ENCODE measurements at regions not wholly inside any gene's neighbourhood (a gene's known extent, or its start where the extent isn't known, plus 50 kb on each side); places are given as distances from the start of the nearest gene placed in this dataset.

DNA sequence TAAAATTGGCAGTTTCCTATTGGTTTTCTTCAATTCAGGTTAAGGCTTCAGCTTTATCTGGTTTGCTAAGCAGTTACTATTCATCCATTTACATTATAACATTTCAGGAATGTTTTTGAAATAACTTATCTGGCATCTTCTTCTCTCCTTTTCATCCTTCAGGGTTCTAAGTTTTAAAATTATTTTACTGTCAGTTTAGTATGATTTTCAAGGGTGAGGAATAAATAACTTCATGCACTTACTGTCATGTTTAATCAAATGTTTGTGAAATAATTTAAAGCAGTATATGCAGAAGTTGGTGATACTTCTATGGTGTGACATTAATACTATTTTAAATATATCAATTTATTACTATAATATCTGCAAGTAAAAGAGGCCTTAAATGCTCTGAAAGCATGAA lies 338.1 kb upstream of the MMS22L start:
- DNase-seq, result no peak

DNA sequence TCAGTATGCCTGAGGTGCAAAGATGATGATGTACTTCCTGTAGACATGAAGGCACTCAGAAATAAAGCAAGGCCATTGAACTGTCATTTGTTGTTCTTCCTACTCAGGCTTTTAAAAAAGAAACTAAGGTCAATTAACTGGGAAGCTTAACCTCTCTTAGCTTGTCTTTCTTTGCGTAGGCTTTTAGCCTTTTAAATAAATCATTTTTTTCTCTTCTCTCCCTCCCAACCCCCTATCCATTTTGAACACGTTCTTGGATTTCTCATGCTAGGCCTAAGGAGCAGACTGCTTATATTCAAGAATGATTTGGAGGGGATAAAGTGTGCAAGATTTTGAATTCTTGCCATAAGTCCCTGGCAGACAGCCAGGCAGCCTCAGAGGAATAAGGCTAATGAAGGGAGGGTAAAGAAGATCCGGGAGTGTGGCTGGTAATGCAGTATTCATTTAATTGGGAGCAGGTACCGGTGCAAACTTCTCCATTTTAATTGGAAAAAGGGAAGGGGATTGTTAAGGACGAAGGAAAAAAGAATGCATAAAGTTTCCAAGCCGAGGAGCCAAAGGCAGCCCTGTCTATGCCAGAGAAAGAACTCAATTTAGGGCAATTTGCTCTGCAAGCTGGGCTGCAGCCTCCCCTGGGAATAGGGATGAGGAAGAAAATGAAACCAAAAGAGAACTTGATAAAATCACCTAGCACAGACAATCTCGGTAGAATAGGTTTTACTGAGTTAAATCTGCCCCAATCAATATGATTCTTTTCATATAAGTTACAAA lies 343.8 kb upstream of the MMS22L start:
- DNase-seq, result peak; percentile 36

GRCh38 chr6:97629180-97629579 lies 346.2 kb upstream of the MMS22L start:
- no peak for DNase-seq

GRCh38 chr6:97630604-97631003 lies 347.6 kb upstream of the MMS22L start:
- DNase-seq, result no peak

DNA sequence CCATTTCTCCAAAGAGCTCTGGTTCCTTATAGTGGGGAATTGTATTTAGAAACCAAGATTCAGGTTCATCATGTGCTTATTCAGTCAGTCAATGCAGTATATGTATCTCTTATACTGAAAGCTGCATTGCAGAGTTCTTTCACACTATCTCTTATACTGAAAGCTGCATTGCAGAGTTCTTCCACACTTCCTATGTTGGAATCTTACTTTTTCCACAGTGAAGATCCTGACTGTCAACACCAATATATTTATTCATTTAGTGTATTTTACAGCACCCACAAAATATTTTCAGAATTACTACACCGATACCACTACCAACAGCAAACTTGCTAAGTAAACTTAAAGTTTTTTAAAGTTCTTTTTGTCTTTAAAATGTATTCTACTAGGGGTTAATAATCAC lies 349.3 kb upstream of the MMS22L start:
- DNase-seq, result no peak

DNA sequence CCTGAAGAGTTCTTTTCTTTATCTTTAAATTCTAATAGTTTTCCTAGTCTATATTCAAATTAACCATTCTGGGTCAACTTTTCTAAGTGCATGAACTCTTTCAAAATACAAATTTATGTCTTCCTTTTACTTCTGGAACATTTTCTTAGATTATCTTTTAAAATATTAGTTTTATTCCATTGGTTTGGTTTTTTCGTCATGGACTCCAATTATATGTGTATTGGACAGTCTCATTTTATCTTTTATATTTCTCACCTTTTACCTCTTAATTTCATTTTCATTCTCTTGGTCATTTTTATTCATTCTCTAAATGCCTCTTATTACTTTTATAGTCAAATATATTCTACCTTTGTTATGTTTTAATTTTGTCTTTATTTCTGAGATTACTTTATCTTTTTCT lies 356.7 kb upstream of the MMS22L start:
- no peak for DNase-seq

DNA sequence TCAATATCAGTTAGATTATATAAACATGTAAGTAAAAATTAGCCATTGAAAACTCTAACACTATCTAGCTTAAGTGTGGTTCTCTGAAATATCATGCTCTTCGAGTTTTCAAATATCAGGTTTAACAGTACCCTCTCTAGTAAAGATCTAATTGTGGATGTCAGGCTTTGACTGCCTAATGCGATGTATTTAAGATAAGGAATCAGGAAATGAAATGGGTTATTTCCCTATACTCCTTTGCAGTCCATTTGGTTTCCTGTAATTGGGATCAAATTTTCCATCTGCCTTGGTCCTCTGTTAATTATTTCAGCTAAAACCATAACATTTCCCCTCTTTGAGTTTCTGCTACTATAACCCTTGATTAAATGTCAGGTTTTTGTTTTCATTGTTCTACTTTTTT lies 361.3 kb upstream of the MMS22L start:
- DNase-seq, result no peak

- DNase-seq, result no peak
These were observed 362.7 kb upstream of the MMS22L start for GRCh38 chr6:97645757-97646156.

GRCh38 chr6:97653076-97653475 lies 370.1 kb upstream of the MMS22L start:
- no peak for DNase-seq

- DNase-seq, result no peak
These were observed 370.5 kb upstream of the MMS22L start for GRCh38 chr6:97653517-97653916.

DNA sequence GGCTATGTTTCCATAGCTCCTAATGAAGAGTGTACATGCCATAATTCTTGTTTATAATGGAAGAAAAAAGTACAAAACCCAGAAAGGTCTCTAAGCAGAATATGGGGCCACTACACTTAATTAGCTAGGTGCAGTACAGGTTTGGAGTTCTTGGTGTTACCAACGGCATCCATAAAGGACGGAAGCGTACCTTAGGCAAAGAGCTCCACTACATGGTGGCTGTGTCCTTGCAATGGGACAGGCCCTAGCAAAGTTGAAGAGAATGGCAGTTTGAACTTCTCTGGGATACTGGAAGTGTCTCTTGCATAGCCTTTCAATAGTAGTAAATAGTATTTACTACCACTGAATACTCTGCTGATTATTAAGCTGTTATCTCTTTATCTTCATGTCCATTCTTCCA lies 371.7 kb upstream of the MMS22L start:
- no peak for DNase-seq

DNA sequence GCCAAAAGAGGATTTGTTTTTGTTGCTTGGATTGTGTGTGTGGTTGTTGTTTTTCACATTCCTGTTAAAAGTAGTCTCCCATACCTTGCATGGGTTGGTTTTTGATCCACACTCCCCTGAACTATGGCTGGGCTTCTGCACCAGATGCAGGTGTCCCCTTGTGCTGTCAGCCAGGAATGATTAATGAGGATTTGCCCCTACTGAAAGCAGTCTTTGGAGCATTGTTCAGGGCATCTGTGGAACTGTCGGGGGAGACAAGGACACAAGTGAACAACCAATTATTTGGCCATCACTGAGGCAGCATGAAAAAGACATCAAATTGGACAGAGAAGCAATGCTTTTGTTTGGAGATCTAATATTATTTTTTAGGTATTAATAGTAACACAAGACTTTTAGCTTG lies 373.2 kb upstream of the MMS22L start:
- peak; percentile 33 for DNase-seq

DNA sequence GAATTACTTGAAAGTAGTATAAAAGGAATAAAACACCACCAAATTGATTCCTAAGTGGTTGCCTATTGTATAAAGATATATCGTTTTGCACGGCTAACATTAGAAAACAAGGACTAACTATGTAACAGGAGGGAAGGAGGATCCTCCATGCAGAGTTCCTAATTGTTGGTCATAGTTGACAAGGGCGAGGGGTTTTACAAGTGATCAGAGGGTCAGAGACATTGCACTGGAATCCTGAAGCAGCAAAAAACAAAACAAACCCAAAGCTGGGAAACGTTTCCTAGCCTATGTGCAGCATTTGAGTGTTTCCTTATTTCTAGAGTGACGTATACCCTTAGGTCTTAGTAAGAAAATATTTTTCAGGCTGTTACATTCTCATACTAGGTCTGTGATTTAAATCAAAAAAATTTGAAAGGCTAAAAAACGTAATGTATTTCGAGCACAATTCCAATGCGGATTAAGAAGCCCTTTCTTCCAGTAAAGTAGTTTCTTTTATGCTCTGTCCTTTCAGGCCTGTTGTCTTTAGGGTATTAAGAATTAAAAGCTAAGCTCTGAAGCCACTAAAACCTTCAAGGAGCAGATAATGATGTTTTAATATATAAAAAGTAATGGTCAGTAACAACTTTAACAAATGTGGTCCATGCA lies 373.8 kb upstream of the MMS22L start:
- DNase-seq, result no peak

DNA sequence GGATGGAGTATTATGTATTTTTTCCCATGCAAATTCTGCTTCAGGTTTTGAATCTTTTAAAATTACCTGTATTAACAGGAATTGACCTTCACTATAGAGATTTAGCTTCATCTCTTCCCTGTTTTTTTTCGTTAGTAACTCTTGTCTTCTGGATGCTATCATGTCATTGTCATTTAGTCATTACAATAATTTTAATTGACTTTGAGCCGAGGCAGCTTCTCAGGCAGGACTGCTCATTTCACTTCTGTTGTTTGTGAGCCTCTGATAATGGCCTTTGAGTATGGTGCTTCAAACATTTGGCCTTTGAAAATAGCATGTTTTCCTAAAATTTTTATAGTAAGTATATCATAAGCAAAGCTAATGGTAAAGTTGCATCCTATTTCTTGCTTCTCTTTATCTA lies 375.1 kb upstream of the MMS22L start:
- DNase-seq, result no peak

GRCh38 chr6:97663252-97663651 lies 380.2 kb upstream of the MMS22L start:
- DNase-seq, result no peak

- peak; percentile 40 for DNase-seq
These were observed 382.4 kb upstream of the MMS22L start for GRCh38 chr6:97665446-97665845.

- DNase-seq, result no peak
These were observed 383.9 kb upstream of the MMS22L start for GRCh38 chr6:97666889-97667288.

GRCh38 chr6:97668716-97669115 lies 385.7 kb upstream of the MMS22L start:
- DNase-seq, result peak; percentile 71

DNA sequence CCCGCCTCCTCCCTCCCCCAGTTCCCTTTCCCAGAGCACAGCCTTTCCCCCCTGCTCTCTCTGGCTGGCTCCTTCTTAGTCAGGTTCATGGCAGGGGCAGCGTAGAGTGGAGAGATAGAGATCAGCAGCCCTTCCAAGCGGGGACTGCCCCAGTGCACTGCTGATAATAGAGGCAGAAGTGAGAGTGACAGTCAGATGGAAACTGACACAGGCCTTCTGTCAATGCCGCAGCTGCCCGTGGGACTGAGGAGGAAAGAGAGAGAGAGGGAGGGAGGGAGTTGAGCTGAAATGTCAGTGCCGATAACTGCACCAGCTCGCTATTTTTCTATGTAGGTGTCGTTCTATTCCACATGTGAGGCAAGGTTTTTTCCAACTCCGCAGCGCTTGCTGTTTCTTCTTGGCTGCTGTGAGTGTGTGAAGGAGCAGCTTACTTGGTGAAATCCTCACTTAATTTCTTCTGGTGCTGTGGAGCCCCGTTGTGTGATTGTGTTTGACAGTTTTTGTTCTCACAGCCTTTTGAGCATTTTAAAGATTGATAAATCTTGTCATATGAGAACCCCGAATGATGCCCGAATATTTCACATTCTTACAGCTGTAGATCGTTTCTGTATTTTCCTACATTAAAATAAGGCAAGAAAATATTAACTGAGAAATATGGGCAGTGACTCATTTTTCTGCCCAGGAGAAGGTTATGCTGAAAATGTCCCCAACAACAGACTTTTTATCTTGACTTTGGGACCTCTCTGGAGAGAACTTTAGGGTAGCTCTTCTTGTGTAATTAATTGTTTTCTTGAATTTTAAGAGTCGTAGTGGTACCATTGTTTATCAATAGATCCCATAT lies 386.4 kb upstream of the MMS22L start:
- DNase-seq, result peak; percentile 90

DNA sequence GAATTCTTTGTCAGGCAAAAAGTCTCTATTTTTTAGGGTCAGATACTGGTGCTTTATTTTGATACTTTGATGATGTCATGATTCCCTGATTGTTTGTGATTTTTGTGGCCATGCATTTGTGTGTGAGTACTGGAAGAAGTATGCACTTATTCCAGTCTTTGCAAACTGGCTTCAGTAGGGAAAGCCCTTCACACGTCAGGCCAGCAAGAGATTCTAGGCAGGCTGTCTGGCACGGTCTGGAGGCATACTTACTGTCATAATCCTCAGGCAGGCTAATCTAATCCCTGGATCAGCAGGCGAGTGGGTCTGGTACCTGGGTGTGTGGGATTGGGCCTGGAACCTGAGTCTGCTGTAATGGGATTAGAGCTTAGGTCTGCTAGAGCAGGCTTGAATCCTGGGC lies 391.8 kb upstream of the MMS22L start:
- no peak for DNase-seq

DNA sequence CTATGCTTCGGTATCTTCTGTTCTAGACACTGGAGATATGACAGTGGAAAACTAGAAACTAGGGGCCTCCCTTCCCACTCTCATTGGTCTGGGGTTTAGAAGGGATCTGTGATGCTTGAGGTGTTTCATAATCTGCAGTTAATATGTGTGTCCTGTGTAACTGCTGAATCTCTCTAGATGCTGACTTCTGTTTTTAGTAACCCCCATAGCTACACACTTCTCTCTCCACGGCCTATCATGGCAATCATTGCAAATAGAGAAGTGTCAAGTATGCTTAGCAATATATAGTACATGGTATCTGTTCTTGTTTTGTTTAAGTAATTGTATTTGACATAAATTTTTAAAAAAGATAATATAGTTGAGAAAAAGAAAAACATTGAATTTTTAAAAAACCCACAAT lies 394.6 kb upstream of the MMS22L start:
- DNase-seq, result no peak

DNA sequence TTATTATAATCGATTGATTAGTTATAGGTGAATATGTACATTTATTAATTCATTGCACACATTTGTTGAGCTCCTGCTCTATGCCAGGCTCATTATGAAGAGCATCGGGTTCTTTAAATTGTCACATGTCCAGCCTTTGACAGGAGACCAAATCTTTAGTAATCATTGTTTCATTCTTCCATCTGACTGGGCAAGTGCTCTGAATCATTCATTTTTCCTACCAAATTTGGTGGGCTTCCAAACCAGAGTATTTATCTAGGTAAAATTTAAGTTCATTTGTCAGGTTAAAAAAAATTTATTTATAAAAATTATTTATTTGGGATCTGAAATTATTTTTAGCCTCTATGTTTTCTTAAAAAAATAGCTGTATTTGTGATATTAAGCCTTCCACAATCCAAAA lies 404.9 kb upstream of the MMS22L start:
- DNase-seq, result no peak

DNA sequence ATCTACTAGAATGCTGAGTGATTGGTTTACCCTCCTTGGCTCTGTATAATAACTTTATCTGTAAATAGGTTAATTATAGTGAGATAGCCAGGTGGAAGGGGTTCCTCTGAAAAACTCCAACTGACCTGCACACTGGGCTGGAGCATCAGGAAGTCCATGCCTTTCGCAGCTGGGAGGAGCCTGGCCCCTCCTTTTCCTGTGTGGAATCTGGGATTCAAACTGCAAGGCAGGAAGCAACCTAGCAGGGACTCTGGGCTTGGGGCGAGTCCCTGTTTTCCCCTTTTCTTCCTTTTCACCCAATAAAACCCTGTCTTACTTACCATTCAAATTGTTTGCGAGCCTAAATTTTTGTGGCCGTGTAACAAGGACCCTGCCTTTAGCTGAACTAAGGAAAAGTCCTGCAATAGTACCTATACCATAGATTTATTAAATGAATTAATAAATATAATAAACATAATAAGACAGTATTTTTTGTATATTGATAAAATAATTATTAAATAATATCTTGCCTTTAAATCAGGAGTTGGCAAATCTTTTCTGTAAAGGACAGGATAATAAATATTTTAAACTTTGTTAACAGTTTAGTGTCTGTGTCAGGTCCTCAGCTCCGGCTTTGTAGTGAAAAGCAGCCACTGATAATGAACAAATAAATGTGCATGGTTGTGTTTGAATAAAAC lies 406.2 kb upstream of the MMS22L start:
- DNase-seq, result no peak
